NK-92 treated with Interleukin-12 subunit alpha and Interleukin-12 subunit beta, amount 100 ng/mL, for 24 hours (cell line): ENCODE measurements at regions not wholly inside any gene's neighbourhood (a gene's known extent, or its start where the extent isn't known, plus 50 kb on each side); places are given as distances from the start of the nearest gene placed in this dataset.
"Not testable (repeated sequence)": the region's sequence is repeated elsewhere in the genome, so short reads cannot be mapped to it uniquely, and the experiment has no call there.

Experiments used
- DNase-seq: peaks from one replicate; lab custom pipeline; 2025; lab: John Stamatoyannopoulos, UW

DNA sequence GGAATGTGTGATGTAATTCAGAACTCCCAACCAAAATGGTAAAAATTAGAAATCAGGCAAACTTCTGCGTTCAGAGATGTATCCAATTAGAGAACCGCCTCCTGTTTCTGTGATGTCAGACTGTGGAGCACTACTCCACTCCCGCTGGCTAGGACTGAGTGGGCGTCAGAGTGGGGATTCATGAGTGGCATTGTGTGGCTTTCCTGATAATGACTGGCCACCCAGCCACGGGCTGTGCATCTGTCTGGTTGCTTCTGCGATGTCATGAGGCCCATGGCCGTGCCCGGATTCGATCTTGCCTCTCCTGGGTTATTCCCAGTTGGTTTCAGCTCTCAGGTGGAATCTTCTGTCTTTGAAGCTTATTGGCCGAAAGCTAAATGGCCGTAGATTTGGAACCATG is 87.1 kb upstream of the KCNA1 start:
- no peak for DNase-seq

DNA sequence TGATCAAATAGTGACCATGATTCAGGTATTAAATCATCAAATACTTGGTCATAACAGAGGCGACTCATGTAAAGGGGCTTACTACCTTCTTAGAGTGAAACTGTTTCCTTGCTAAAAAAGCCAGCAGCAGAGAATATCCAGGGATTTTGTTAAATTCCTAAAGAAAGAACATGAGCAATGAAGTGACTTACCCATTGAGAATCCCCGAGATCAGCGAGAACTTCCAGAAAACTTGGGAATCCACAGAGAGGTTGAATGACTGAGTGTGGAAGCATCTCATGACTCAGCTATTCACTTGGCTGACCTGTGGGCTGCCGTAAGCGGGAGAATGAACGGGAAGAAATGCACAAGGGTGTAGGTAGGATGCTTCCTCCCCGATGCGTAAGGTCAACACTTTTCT is 85.3 kb upstream of the KCNA1 start:
- no peak for DNase-seq

DNA sequence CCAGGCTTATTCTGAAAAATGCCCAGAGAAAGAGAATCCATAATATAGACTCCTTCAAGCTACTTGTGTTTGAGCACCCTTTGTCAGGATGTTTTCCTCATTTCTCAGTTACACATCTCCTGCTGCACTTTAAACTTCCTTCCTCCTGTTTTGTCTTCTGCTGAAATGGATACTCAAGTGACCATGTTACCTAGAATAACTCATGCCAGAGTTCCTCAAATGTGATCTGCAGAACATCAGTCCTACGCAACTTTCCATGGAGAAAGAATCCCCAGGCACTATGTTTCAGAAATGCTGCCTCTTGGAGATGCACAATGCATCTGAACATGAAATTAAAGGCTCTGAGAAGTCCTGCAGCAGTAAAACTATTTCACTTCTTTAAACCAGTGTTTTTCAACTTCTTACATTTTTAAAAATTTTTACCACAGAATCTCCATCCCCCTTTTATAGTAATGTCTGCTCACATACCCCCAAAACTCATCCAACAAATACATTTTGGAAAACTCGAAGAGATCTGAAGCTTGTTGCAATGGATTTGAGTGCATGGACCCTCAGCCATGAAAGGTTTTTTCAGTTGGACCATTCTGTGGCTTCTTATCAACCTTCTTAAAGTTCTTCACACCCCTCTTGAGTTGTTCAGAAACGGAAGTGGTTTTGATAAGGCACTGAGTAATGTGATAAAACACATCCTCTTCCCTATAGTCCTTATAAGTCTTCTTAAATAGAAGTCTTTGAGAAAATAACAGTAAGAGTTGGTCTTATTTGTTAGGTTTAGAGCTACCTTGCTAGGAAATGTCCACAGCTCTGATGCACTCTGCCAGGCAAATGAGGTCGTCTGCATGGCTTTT is 84.5 kb upstream of the KCNA1 start:
- no peak for DNase-seq

GRCh38 chr12:4826909-4827308 is 82.8 kb upstream of the KCNA1 start:
- DNase-seq: no peak

GRCh38 chr12:4828176-4828575 is 81.5 kb upstream of the KCNA1 start:
- no peak for DNase-seq

DNA sequence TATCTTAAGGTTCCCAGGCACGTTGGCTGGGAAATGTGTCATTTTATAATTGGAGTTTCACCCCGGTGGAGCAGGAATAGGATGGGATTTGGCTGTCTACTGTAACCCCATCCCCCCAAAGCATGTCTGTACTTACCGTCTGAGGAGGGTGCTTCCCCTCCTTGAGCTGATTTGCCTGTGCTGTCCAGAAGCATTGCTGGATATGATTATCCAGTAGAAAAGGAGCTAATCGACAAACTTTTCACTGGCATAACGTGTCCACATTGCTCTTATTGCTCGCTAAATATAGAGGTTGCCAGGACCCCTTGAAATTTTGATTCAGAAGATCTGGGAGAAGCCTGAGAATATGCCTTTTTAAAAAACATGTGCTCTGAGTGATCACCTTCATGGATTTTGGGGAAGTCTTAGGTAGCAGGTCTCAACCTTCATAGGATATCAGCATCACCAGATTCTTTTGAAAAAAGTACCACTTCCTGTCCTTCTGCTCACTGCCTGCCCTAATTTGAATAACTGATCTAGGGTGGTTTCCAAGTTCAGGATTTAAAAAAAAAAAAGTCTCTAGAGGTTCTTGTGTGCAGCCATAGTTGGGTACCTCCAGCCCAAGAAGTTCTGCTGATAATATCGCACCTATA is 80.4 kb upstream of the KCNA1 start:
- DNase-seq: no peak

DNA sequence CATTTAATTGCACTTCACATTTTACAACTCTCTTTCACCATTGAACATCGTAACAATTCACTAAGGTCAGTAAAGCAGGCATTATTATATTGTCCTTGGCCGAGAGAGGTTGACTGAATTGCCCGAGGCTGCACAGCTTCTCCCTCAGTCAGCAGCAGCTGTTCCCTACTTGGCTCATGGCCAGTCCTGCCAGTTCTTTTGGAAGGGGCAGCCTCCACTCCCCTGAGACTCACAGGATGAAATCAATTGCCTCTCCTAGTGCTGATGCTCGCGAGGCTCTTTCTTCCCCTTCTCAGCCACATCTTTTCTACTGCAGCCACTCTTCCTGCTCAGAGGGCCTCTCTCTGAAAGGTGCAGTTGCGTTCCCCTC is 79.9 kb upstream of the KCNA1 start:
- no peak for DNase-seq

- DNase-seq: no peak
Observed at GRCh38 chr12:4830556-4831210, 79.0 kb upstream of the KCNA1 start.

DNA sequence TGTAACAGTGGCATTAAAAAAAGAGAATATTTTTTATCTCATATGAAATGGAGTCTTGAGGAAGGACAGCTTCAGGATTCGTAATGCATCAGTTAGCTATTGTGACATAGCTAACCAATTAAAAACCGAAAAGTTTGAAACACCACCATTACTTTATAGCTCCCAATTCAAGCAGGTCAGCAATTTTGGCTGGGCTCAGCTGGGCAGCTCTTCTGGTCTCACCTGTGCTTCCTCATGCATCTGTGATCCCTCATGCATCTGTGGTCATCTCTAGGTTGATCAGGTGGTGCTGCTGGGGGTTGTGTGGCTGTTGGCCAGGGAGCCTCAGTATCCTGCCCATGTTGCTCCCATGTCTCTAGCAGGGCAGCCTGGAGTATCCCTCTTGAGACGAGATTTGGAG is 76.7 kb upstream of the KCNA1 start:
- DNase-seq: no peak

DNA sequence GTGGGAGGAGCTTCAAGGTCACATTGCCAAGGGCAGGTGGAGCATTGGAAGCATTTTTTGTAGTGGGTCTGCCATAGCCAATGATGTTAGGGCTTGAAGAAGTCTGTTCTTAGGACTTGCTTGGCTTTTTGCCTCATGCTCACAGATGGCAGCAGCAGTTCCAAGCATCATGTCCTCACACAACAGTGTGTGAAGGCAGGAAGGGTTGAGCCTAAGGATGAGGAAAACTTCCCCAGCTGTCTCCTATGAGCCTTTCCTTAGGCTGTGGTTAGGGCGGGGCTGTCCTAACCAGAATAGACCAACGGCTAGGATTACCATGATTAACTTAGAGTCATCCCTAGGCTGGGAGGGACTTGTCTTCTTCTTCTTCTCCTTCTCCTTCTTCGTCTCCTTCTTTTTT is 76.2 kb upstream of the KCNA1 start:
- DNase-seq: no peak

GRCh38 chr12:4842401-4842800 is 67.3 kb upstream of the KCNA1 start:
- DNase-seq: not testable (repeated sequence)

- DNase-seq: no peak
Observed at GRCh38 chr12:4843907-4844306, 65.8 kb upstream of the KCNA1 start.

DNA sequence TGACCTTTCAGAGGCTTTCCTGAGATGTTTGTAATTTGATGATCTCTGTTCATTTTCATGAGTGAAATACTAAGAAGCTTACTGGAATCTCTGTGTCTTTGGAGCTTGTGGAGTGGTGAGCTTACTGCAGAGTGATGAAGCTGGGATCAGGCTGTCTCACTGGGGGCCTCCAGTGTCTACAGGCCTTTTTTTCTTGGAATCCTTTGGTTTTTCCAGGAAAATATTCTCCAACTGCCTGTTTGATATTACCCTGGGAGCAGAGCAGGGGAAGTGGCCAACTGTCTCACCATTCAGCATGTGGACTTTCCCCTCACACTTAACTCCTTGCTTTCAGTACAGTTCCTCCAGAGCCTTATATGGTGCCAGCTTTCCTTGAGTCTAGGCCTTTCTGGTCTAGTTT is 62.0 kb upstream of the KCNA1 start:
- DNase-seq: no peak

DNA sequence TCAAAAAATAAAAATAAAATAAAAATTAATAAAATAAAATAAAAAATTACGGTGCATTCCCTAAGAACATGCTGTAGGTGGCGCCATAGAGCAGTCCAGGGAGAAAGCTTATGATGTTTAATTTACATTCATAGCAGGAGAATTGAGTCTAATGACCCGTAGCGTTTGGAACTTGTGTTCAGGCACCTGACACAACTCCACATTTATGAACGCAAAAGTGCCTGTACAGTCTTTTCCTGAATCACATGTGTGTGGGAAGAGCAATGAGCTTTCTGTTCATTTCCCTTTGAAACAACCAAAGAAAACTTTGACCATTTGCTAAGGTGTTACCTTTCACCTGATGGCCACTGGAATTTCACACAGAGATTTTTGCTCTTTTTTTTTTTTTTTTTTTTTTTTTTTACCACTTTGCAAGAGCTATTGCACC is 60.6 kb upstream of the KCNA1 start:
- no peak for DNase-seq

DNA sequence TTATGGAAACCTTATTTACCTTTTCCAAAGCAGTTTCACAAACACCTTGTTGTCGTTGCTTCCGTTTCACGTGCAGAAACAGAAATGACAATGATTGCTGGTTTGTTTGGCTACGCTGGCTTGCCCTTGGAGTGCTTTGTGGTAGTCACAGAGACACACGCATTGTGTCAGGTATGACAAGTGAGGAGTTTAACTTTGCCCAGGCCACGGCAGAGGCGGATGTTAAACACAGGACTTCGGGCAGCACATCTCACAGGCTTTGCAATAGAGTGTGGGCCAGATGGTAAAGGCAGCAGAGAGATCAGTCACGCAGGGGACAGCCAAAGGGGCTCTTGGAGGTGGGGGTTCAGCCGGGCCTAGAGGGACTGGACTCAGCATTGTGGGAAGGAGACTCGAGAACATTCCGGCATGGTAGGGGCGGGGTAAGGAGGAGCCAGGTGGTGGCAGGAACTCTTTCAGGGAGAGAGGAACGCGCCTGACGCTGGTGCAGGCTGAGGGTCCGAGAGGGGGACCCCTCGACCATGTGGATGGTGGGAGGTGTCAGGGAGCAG is 59.8 kb upstream of the KCNA1 start:
- DNase-seq: no peak

DNA sequence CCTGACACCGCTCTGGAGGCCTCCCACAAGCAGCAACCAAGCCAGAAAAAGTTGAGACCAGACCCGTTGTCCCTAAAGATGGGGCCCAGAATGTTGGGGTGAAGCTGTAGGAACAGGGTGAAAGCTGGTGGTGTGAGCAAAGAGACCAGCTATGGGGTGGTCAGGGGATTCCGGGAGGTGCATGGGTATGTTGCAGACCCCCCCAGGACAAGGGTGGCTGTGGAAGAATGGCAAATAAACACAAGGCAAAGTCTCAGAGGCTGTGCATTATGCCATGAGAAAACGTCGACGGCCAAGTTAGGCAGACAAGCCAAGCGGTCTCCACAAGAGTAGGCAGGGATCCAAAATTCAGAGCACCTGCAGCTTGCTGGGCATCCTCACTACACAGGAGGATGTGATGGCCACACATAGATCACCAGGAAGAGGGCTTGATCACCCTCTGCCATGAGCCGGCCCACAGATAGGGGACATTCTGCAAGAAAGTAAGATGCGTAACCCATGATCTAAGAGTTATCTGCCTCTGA is 58.8 kb upstream of the KCNA1 start:
- DNase-seq: no peak

DNA sequence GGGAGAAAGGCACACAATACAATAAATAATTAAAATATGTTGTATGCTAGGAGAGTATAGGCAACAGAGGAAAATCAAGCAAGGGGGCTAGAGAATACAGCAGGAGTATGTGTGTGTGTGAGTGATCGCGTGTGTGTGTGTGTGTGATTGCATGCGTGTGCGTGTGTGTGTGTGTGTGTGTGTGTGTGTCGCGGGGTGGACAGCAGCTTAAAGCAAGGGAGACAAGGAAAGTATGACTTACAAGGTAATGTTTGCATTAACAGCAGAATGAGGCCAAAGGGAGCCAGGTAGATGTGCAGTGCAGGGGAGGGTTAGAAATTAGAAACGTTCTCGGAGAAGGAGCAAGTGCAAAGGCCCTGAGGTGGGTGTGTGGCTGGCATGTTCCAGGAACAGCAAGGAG is 57.4 kb upstream of the KCNA1 start:
- DNase-seq: no peak

GRCh38 chr12:4852911-4853310 is 56.8 kb upstream of the KCNA1 start:
- no peak for DNase-seq

GRCh38 chr12:4855121-4855924 is 54.4 kb upstream of the KCNA1 start:
- DNase-seq: no peak

DNA sequence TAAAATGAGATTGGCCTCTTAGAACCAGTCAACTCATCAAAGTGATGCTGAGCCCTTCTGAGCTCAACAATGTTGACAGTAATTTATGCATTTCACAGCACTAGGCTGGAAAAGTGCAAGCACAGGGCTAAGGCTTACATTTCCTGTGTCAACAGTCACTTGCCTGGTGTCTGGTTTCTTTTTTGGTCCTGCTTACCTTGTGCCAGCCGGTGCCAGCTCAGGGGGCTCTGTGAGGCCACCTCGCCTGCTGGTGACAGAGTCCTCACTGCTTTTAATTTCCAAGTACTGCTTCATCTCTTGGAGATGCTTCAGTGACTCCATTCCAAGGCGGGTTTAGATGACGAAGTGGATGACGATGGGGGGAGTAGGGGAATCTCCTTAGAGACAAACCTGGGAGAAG is 53.1 kb upstream of the KCNA1 start:
- DNase-seq: no peak

GRCh38 chr12:4857472-4858291 is 52.0 kb upstream of the KCNA1 start:
- DNase-seq: peak; percentile 17
